H1 (cell line): ENCODE measurements at regions not wholly inside any gene's neighbourhood (a gene's known extent, or its start where the extent isn't known, plus 50 kb on each side); places are given as distances from the start of the nearest gene placed in this dataset.
"Not testable (repeated sequence)": the region's sequence is repeated elsewhere in the genome, so short reads cannot be mapped to it uniquely, and the experiment has no call there.

Source experiments
- CTCF ChIA-PET: fragments of 300-600 bp; sonication (Branson Sonifier 250); formaldehyde crosslinking; loops from one replicate; lab custom pipeline; 2021; ENCODE audit not compliant: partially characterized antibody; lab: Charles Lee
- POLR2A ChIA-PET: fragments of 300-600 bp; sonication (Branson Sonifier 250); formaldehyde crosslinking; loops from one replicate; lab custom pipeline; 2021; ENCODE audit warnings: inconsistent platforms; ENCODE audit not compliant: partially characterized antibody; lab: Charles Lee
- DNase-seq, 2 experiments: peaks; one replicate each; pipeline versions ENCODE4 v3.0.0 to v3.0.0-alpha.2; 2010 to 2022; ENCODE audit warnings: low spot score in 2 of 2, low read depth in 1 of 2, mixed read lengths in 1 of 2
- FAIRE-seq: peaks from 2 replicates; lab custom pipeline; 2011; peaks lifted over from hg19 to GRCh38; lab: Jason Lieb, UNC
- H2AFZ ChIP-seq: 2 replicates; pipeline ENCODE4 v1.8.1; 2012; ENCODE audit warnings: low read length, inconsistent platforms
- H2AK5ac ChIP-seq: 2 replicates; pipeline ENCODE4 v1.6.1; 2013; ENCODE audit warnings: low read depth, low read length
- H2BK120ac ChIP-seq: replicated peaks from 2 replicates; pipeline ENCODE3; 2013; ENCODE audit warnings: low read depth, low read length, inconsistent platforms
- H2BK12ac ChIP-seq: 2 replicates; pipeline ENCODE4 v1.6.1; 2013; ENCODE audit warnings: low read depth, low read length
- H2BK15ac ChIP-seq: 2 replicates; pipeline ENCODE4 v1.6.1; 2013; ENCODE audit warnings: low read length
- H2BK20ac ChIP-seq: 2 replicates; pipeline ENCODE4 v1.6.1; 2013; ENCODE audit warnings: low read length
- H2BK5ac ChIP-seq: 2 replicates; pipeline ENCODE4 v1.6.1; 2013; ENCODE audit warnings: low read depth, low read length
- H3K14ac ChIP-seq: 2 replicates; pipeline ENCODE4 v1.6.1; 2013; ENCODE audit warnings: inconsistent platforms; ENCODE audit not compliant: insufficient read length
- H3K18ac ChIP-seq: 2 replicates; pipeline ENCODE4 v1.6.1; 2013; ENCODE audit warnings: low read length; ENCODE audit errors: extremely low read depth
- H3K23ac ChIP-seq: 2 replicates; pipeline ENCODE4 v1.6.1; 2013; ENCODE audit warnings: inconsistent platforms; ENCODE audit not compliant: insufficient read length
- H3K23me2 ChIP-seq: 2 replicates; pipeline ENCODE4 v1.6.1; 2013; ENCODE audit warnings: low read depth, low read length
- H3K27ac ChIP-seq: 2 replicates; pipeline ENCODE4 v1.6.1; 2011; ENCODE audit warnings: low read depth, low read length, inconsistent platforms
- H3K27me3 ChIP-seq, 4 experiments: replicated peaks in 1 of 4; 1 replicate in 1 of 4; 2 replicates in 3 of 4; pipeline versions ENCODE4 v1.6.1 to v1.8.1; 2011 to 2013; ENCODE audit warnings: low read length in 3 of 4, mild to moderate bottlenecking in 3 of 4, inconsistent platforms in 2 of 4, mixed read lengths in 2 of 4, moderate library complexity in 1 of 4; ENCODE audit not compliant: control insufficient read depth in 3 of 4, insufficient read depth in 3 of 4; ENCODE audit errors: extremely low read depth in 1 of 4
- H3K36me3 ChIP-seq, 4 experiments: 2 replicates each; pipeline versions ENCODE4 v1.6.1 to v1.8.1; 2011 to 2013; ENCODE audit warnings: mild to moderate bottlenecking in 4 of 4, low read length in 3 of 4, moderate library complexity in 2 of 4, control low read depth in 1 of 4, inconsistent platforms in 1 of 4; ENCODE audit not compliant: insufficient read depth in 4 of 4, control insufficient read depth in 2 of 4
- H3K4ac ChIP-seq: replicated peaks from 2 replicates; pipeline ENCODE3; 2013; ENCODE audit warnings: low read length, low read depth, mixed read lengths, inconsistent platforms; ENCODE audit not compliant: insufficient read length
- H3K4me1 ChIP-seq, 4 experiments: replicated peaks in 1 of 4; 1 replicate in 1 of 4; 2 replicates in 3 of 4; pipeline versions ENCODE4 v1.6.1 to v1.8.1; 2011 to 2013; ENCODE audit warnings: low read length in 3 of 4, inconsistent platforms in 2 of 4, mixed read lengths in 1 of 4; ENCODE audit not compliant: insufficient read depth in 4 of 4, control insufficient read depth in 3 of 4
- H3K4me2 ChIP-seq, 2 experiments: 2 replicates each; pipeline versions ENCODE4 v1.6.1 to v1.8.1; 2011 to 2013; ENCODE audit warnings: low read depth in 2 of 2, low read length in 2 of 2, control low read depth in 1 of 2, inconsistent platforms in 1 of 2, mild to moderate bottlenecking in 1 of 2; ENCODE audit not compliant: insufficient read depth in 1 of 2
- H3K4me3 ChIP-seq, 4 experiments: fragments of 200-600, 300-600 bp in 1 of 4; sonication (generic), shearing (Covaris generic), sonication (Bioruptor Twin) in 1 of 4; 2 replicates each; pipeline versions ENCODE4 v1.5.1 to v1.8.1; 2011 to 2016; ENCODE audit warnings: low read length in 4 of 4, low read depth in 3 of 4, control low read depth in 2 of 4, inconsistent platforms in 2 of 4, mild to moderate bottlenecking in 2 of 4, mixed read lengths in 1 of 4, moderate library complexity in 1 of 4; ENCODE audit not compliant: insufficient read depth in 2 of 4; ENCODE audit errors: extremely low read depth in 1 of 4
- H3K56ac ChIP-seq: replicated peaks from 2 replicates; pipeline ENCODE3; 2013; ENCODE audit warnings: low read depth, mild to moderate bottlenecking, mixed read lengths, low read length, inconsistent platforms; ENCODE audit not compliant: insufficient read length
- H3K79me1 ChIP-seq: 2 replicates; pipeline ENCODE4 v1.6.1; 2013; ENCODE audit warnings: low read depth, low read length, control low read depth
- H3K79me2 ChIP-seq, 2 experiments: 2 replicates each; pipeline versions ENCODE4 v1.6.1 to v1.8.1; 2012 to 2013; ENCODE audit warnings: low read length in 2 of 2, mild to moderate bottlenecking in 2 of 2, inconsistent platforms in 1 of 2; ENCODE audit not compliant: insufficient read depth in 2 of 2, control insufficient read depth in 1 of 2
- H3K9ac ChIP-seq, 4 experiments: replicated peaks in 1 of 4; 1 replicate in 1 of 4; 2 replicates in 3 of 4; pipeline versions ENCODE4 v1.6.1 to v1.8.1; 2011 to 2013; ENCODE audit warnings: low read depth in 3 of 4, low read length in 3 of 4, control low read depth in 2 of 4, mild to moderate bottlenecking in 2 of 4, moderate library complexity in 2 of 4, inconsistent platforms in 1 of 4; ENCODE audit errors: extremely low read depth in 1 of 4
- H3K9me3 ChIP-seq, 2 experiments: 2 replicates each; pipeline versions ENCODE4 v1.6.1 to v1.8.1; 2012 to 2013; ENCODE audit warnings: mild to moderate bottlenecking in 2 of 2, moderate library complexity in 2 of 2, control low read depth in 1 of 2, inconsistent platforms in 1 of 2, low read depth in 1 of 2, low read length in 1 of 2, mixed read lengths in 1 of 2; ENCODE audit not compliant: insufficient read depth in 2 of 2
- H4K20me1 ChIP-seq, 2 experiments: replicated peaks in 1 of 2; 2 replicates each; pipeline versions ENCODE3 to v1.8.1; 2011 to 2013; ENCODE audit warnings: inconsistent platforms in 2 of 2, low read length in 2 of 2, mild to moderate bottlenecking in 1 of 2; ENCODE audit not compliant: insufficient read depth in 2 of 2, control insufficient read depth in 1 of 2
- H4K5ac ChIP-seq: 2 replicates; pipeline ENCODE4 v1.6.1; 2013; ENCODE audit warnings: low read length, low read depth, mixed read lengths, inconsistent platforms; ENCODE audit not compliant: insufficient read length
- H4K8ac ChIP-seq: 2 replicates; pipeline ENCODE4 v1.8.0; 2013; ENCODE audit warnings: mild to moderate bottlenecking, moderate library complexity, low read length, inconsistent platforms; ENCODE audit not compliant: insufficient read depth; ENCODE audit errors: extremely low read depth
- H4K91ac ChIP-seq: replicated peaks from 2 replicates; pipeline ENCODE3; 2013; ENCODE audit warnings: low read length, mixed read lengths, inconsistent platforms; ENCODE audit not compliant: insufficient read length
- WGBS, 2 experiments: shearing (Covaris generic) in 1 of 2; methylation state at CpG; one replicate each; pipeline versions ENCODE4 v1.1.6 to v1.1.7; 2013 to 2015; ENCODE audit warnings: low lambda C conversion rate in 2 of 2, mixed read lengths in 2 of 2, inconsistent platforms in 1 of 2, low coverage in 1 of 2, missing lambda C conversion rate in 1 of 2; ENCODE audit not compliant: insufficient replicate concordance in 2 of 2, insufficient coverage in 1 of 2, insufficient read length in 1 of 2; ENCODE audit errors: extremely low coverage in 1 of 2, missing lambda C conversion rate in 1 of 2; 5-methylcytosine and 5-hydroxymethylcytosine counted together

DNA sequence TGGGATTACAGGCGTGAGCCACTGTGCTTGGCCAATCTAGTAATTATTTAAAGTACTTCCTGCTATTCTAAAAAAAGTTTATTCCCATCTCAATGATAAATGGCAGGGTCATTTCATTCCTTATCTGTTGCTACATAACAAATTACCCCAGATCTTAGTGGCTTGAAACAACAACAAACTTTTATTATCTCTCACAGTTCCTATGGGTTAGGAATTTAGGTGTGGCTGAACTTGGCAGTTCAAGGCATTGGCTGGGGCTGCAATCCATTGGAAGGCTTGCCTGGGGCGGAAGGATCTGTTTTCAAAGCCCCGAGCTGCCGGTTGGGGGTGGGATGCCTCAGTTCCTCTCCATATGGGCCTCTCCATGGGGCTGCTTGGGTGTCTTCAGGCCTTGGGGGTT, 133.7 kb downstream of the GTF2IRD2B start:
- CTCF ChIA-PET, H2BK5ac ChIP-seq, DNase-seq, H3K27ac ChIP-seq, H3K56ac ChIP-seq, H2BK20ac ChIP-seq, FAIRE-seq, H3K36me3 ChIP-seq, H3K14ac ChIP-seq, H2AFZ ChIP-seq, H4K91ac ChIP-seq, H4K5ac ChIP-seq, H3K18ac ChIP-seq, H3K4me2 ChIP-seq, H3K4me3 ChIP-seq, H2BK12ac ChIP-seq, H4K8ac ChIP-seq, H3K79me2 ChIP-seq, H3K27me3 ChIP-seq, H3K9ac ChIP-seq, H3K23me2 ChIP-seq, H2BK15ac ChIP-seq, H3K79me1 ChIP-seq, H4K20me1 ChIP-seq, H3K9me3 ChIP-seq, H2BK120ac ChIP-seq, H3K23ac ChIP-seq, H3K4ac ChIP-seq, H3K4me1 ChIP-seq, H2AK5ac ChIP-seq, POLR2A ChIA-PET: not testable (repeated sequence)
- no CpG with 5 or more reads among the region's 4 CpGs for WGBS, 2 experiments

DNA sequence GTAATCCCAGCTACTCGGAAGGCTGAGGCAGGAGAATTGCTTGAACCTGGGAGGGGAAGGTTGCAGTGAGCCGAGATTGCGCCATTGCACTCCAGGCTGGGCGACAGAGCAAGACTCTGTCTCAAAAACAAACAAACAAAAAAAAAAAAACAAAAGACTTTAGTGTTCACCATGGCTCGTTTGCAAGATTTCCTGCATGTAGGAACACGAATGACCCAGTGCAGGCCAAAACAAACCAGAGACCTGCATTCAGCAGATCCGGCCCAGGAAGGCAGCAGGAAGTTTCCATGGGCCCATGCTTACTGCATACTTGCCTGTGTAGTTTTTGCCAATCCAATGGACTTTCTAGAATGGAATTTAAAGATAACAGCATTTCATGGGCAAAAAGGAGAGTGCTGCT, 137.2 kb downstream of the GTF2IRD2B start:
- H2BK5ac ChIP-seq, H3K9ac ChIP-seq, H2BK15ac ChIP-seq, H3K79me2 ChIP-seq, H3K4me3 ChIP-seq, H4K20me1 ChIP-seq, H2AK5ac ChIP-seq, H2AFZ ChIP-seq, H3K4ac ChIP-seq, H3K36me3 ChIP-seq, H3K4me1 ChIP-seq, H2BK20ac ChIP-seq, FAIRE-seq, H3K14ac ChIP-seq, H3K9me3 ChIP-seq, DNase-seq, H4K8ac ChIP-seq, H2BK120ac ChIP-seq, H3K18ac ChIP-seq, H3K27ac ChIP-seq, H3K27me3 ChIP-seq, POLR2A ChIA-PET, H3K56ac ChIP-seq, H3K4me2 ChIP-seq, H3K79me1 ChIP-seq, H2BK12ac ChIP-seq, H4K5ac ChIP-seq, CTCF ChIA-PET, H3K23ac ChIP-seq, H4K91ac ChIP-seq, H3K23me2 ChIP-seq: not testable (repeated sequence)
- WGBS, 2 experiments: 93% methylated on average over 2 of the region's 7 CpGs; no CpG with 5 or more reads in 1 of the 2 experiments
